Activated CD4-positive, alpha-beta T cell treated with anti-CD3 and anti-CD28 coated beads, Interleukin-2, amount 10 ng/mL, durations not matched to agents 24 days and 14 days (primary cell): ENCODE measurements at regions not wholly inside any gene's neighbourhood (a gene's known extent, or its start where the extent isn't known, plus 50 kb on each side); places are given as distances from the start of the nearest gene placed in this dataset.

Experiments
- DNase-seq: peaks from one replicate; pipeline ENCODE4 v3.0.0; 2022
- H3K27ac Mint-ChIP-seq: one replicate; pipeline ENCODE4 v1.8.0; 2022; ENCODE audit warnings: mild to moderate bottlenecking, mixed read lengths
- H3K27me3 Mint-ChIP-seq: one replicate; pipeline ENCODE4 v1.8.0; 2022; ENCODE audit warnings: mixed read lengths
- H3K36me3 Mint-ChIP-seq: one replicate; pipeline ENCODE4 v1.8.0; 2022; ENCODE audit warnings: low read depth, mild to moderate bottlenecking, mixed read lengths
- H3K4me1 Mint-ChIP-seq: one replicate; pipeline ENCODE4 v1.8.0; 2021; ENCODE audit warnings: mixed read lengths
- H3K4me3 Mint-ChIP-seq: one replicate; pipeline ENCODE4 v1.8.0; 2022; ENCODE audit warnings: mild to moderate bottlenecking, moderate library complexity, mixed read lengths
- H3K9me3 Mint-ChIP-seq: one replicate; pipeline ENCODE4 v1.8.0; 2021; ENCODE audit warnings: mixed read lengths
- intact Hi-C: fragments of 100-400 bp; cut with micrococcal nuclease; formaldehyde crosslinking; loops from one replicate; pipeline ENCODE4 v1.15.1; 2023

DNA sequence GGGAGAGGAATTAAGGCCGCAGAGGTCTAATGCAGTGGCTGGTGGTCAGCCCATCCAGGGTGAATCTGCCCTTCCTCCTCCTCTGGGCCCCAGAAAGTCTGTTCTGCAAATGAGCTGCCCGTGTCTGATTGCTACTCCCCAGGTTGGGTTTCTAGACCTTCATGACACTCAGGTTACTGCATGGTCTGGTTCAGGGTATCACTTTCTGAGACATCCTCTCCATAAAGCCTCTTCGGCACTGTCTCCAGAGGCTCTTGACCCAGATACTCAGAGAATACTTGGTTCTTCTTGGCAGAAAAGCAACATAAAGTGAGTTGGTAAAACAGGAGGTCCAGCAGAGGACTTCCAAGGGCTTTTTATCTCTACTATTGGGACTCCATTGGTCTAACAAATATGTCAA lies 62.5 kb upstream of the GDNF start:
- Mint-ChIP-seq H3K36me3 (no peaks in the 10 kb centered on the region), H3K27me3 (peaks cover 1% of the 10 kb centered on the region), H3K27ac (no peak overlapping the region), H3K4me3 (no peak overlapping the region), H3K9me3 (no peaks in the 10 kb centered on the region), H3K4me1 (no peaks in the 10 kb centered on the region)
- intact Hi-C loops, result no loop called here
- DNase-seq, result no peak

DNA sequence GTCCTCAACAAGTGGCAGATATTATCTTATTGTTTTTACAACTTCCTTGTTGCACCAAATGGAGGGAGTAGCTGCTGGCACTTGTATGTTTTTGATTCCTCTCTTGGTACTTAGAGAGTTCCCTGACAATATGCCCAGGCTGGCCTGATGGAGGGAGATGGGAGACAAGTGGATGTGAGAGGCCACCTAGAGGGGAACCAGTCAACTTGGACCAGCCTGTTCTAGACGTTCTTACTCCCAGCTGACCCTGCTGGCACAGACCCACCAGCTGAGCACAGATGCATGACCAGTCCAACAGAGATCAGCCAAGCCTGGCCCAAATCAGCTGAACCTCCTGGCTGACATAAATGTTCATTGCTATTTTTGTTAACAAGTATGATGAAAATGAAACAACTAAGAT lies 60.9 kb upstream of the GDNF start:
- H3K4me1 Mint-ChIP-seq, result no peaks in the 10 kb centered on the region
- no peak overlapping the region for H3K4me3 Mint-ChIP-seq
- no peak for DNase-seq
- no peak overlapping the region for H3K27ac Mint-ChIP-seq
- peaks cover 1% of the 10 kb centered on the region for H3K27me3 Mint-ChIP-seq
- no peaks in the 10 kb centered on the region for H3K9me3 Mint-ChIP-seq
- H3K36me3 Mint-ChIP-seq, result no peaks in the 10 kb centered on the region
- intact Hi-C loops, result no loop called here

DNA sequence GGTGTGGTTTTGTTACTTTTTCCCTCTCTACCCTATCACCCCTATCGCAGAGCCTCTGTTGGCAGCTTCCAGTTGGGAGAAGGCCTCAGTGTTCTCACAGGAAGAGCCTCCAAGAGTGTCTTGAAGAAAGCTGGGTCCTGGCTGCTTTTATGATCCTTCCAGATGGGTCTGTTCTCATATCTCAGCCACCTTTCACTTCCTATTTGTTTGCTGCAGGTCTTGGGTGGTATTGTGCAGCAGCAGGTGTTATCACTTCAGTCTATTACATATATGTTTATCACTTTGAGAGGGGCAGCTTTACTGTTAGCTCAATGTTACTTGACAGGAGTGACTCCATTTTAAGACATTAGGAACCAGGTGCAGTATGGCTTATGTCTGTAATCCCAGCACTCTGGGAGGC lies 59.2 kb upstream of the GDNF start:
- Mint-ChIP-seq H3K4me3 (no peak overlapping the region), H3K27me3 (peaks cover 3% of the 10 kb centered on the region), H3K4me1 (no peaks in the 10 kb centered on the region), H3K27ac (no peak overlapping the region), H3K9me3 (no peaks in the 10 kb centered on the region), H3K36me3 (no peaks in the 10 kb centered on the region)
- no peak for DNase-seq
- intact Hi-C loops, result no loop called here

DNA sequence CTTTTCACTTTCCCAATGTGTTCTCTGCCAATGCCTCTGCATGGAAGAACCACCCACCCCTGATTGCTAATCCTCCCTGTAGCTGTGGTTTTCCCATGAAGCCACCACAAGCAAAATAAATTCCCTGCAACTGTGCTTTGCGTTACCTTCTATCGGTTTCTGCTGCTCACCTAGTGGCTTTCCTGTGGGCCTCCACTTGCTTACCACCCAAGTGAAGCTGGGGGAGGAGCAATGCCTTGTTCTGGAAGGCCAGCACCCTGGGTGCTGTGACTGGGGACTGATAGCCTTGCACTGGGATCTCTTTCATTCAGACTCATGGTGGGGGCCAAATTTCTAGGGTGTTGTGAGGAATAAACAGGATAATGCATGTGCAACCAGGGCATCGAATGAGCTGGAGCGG lies 56.3 kb upstream of the GDNF start:
- DNase-seq, result no peak
- Mint-ChIP-seq H3K4me3 (no peak overlapping the region), H3K4me1 (no peaks in the 10 kb centered on the region), H3K36me3 (no peaks in the 10 kb centered on the region), H3K27me3 (peaks cover 3% of the 10 kb centered on the region), H3K9me3 (no peaks in the 10 kb centered on the region), H3K27ac (no peak overlapping the region)
- intact Hi-C loops, result no loop called here

DNA sequence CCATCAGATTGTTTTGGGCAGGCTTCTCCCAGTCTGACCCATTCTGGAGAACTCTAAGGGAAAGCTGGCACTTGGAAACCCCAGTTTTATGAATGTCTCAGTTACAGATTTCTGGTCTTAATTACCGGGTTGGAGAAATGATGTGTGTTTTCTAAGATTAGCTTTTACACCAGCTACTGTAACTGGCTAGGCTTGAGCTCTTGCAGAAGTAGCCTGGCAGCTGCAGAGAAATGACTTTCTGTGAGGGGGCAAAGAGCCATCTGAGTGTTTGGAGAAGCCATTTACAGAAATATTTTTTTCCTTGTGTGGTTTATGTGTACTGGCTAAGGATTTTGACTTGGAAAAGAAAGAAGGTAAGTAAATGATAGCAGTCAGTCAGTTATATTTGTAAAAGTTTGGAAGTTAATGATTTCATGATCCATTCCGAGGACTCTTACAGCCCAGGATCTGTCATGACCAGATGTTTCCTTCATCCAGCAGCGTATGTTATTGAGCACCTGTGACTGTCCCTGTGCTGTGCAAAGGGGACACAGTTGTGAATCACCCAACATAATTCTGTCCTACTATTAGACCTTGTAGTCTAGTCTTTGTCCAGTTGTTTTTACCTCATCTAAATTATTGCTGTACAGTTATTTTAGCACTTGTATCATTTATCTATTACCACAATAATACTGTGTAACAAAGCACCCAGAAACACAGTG lies 53.7 kb upstream of the GDNF start:
- H3K9me3 Mint-ChIP-seq, result no peaks in the 10 kb centered on the region
- no peak overlapping the region for H3K4me3 Mint-ChIP-seq
- no peaks in the 10 kb centered on the region for H3K4me1 Mint-ChIP-seq
- peaks cover 2% of the 10 kb centered on the region for H3K27me3 Mint-ChIP-seq
- no peak overlapping the region for H3K27ac Mint-ChIP-seq
- no peaks in the 10 kb centered on the region for H3K36me3 Mint-ChIP-seq
- intact Hi-C loops, result no loop called here
- no peak for DNase-seq

DNA sequence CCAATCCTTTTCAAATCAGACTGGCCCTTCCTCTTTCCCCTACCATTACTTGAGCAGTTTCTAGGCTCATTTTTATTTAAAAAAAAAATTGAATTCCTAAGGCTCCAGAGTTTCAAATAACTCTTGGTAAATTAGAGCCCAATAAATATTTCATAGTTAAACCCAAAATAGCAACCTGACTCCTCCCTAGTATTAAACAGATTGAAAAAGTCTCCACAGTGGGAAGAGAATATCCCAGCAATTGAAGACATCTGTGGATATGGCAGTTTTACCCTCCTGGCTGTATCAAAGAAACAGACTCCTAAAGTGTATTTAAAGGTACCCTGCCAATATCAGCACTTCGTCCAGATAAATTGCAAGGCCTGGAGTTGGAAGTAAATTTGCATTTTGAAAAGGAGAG lies 52.7 kb upstream of the GDNF start:
- intact Hi-C loops, result no loop called here

DNA sequence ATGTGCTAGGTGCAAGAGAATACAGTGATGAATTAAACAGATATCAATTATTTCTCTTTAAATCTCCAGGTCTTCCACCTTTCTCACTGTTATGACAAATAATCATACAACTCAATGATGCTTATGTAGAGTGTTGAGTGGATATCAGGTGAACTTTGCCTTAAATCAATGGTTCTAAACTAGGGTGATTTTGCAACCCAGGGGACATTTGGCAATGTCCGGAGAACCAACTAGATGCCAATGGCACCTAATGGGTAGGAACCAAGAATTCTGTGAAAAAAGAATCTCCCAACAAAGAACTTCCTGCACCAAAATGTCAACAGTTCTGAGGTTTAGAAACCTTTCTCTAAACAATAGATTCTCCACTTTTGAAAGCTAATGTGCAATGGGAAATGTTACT lies 52.0 kb upstream of the GDNF start:
- intact Hi-C loops, result no loop called here
- H3K36me3 Mint-ChIP-seq, result no peaks in the 10 kb centered on the region
- DNase-seq, result no peak
- peaks cover 1% of the 10 kb centered on the region for H3K27me3 Mint-ChIP-seq
- no peak overlapping the region for H3K27ac Mint-ChIP-seq
- H3K4me1 Mint-ChIP-seq, result no peaks in the 10 kb centered on the region
- no peaks in the 10 kb centered on the region for H3K9me3 Mint-ChIP-seq
- H3K4me3 Mint-ChIP-seq, result no peak overlapping the region

More for the DNA sequence above, 52.7 kb upstream of the GDNF start:
- no peaks in the 10 kb centered on the region for H3K9me3 Mint-ChIP-seq
- no peaks in the 10 kb centered on the region for H3K4me1 Mint-ChIP-seq
- H3K27me3 Mint-ChIP-seq, result peaks cover 1% of the 10 kb centered on the region
- H3K27ac Mint-ChIP-seq, result no peak overlapping the region
- no peaks in the 10 kb centered on the region for H3K36me3 Mint-ChIP-seq
- DNase-seq, result no peak
- no peak overlapping the region for H3K4me3 Mint-ChIP-seq

DNA sequence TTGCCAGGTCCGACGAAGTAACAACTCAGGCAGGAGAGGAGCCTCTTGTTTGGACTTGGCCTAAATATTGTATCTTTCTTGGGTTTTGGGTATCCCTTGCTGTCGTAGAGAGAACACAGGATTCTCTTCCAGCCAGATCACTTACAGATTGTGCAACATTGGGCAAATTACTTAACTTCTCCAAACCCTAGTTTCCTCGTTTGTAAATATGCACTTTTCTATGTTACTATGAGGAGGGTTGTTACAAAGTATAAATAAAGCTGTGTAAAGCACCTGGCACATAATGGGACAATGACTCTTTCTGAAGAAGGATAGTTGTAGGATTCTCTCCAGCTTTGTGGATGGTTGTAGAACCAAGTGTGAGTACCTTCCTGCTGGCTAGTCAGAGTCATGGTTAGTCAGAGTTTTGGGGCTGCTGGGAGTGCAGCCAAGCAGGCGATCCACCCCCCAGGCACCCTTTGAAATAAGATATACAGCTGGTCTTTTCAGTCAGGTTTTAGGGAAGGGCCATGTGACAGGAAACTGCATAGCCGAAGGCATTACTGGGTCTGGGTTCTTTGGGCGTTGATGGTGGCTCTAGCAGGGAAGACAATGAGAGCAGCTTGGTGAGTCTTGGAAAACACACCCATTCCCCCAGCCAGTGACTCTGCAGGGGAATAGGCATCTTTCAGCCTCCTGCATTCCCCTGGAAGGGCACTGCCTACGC lies 49.9 kb upstream of the GDNF start:
- H3K27ac Mint-ChIP-seq, result no peak overlapping the region
- H3K36me3 Mint-ChIP-seq, result no peaks in the 10 kb centered on the region
- no peak overlapping the region for H3K4me3 Mint-ChIP-seq
- H3K27me3 Mint-ChIP-seq, result no peaks in the 10 kb centered on the region
- no peaks in the 10 kb centered on the region for H3K4me1 Mint-ChIP-seq
- intact Hi-C loops, result no loop called here
- no peak for DNase-seq
- no peaks in the 10 kb centered on the region for H3K9me3 Mint-ChIP-seq
